ENCODE measurements at regions not wholly inside any gene's neighbourhood (a gene's known extent, or its start where the extent isn't known, plus 50 kb on each side); places are given as distances from the start of the nearest gene placed in this dataset.
A peak's percentile ranks its signal among the peaks of the same experiment; 100 is the strongest.

DNA sequence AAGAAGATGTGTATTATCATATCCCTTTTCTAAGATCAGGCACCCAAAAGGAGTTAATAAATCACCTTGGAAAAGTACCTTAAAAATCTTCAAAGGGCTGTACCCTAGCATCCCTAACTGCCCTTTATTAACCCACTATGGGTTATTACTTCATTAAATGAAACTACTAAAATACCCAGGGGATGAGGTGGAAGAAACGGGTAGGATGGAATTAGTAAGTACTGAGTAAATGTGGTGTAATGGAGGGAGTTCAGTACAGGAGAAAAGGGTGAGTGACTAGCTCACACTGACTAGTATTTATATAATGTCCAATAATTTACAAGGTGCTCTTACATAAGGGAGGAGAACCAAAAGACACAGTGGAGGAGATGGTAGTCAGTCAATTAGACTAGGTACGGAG lies 51.0 kb upstream of the RASGEF1B start:
- Mint-ChIP-seq H3K4me1 (peaks cover 26% of the 10 kb centered on the region), H3K36me3 (ENCODE audit: low read depth) (peaks cover under 1% of the 10 kb centered on the region), H3K27me3 (no peaks in the 10 kb centered on the region), H3K27ac (peak overlapping the region; percentile 13), H3K9me3 (peaks cover 12% of the 10 kb centered on the region), H3K4me3 (no peak overlapping the region)
- intact Hi-C loops (cut with micrococcal nuclease): no loop called here
- TF ChIP-seq, protein P1, sequence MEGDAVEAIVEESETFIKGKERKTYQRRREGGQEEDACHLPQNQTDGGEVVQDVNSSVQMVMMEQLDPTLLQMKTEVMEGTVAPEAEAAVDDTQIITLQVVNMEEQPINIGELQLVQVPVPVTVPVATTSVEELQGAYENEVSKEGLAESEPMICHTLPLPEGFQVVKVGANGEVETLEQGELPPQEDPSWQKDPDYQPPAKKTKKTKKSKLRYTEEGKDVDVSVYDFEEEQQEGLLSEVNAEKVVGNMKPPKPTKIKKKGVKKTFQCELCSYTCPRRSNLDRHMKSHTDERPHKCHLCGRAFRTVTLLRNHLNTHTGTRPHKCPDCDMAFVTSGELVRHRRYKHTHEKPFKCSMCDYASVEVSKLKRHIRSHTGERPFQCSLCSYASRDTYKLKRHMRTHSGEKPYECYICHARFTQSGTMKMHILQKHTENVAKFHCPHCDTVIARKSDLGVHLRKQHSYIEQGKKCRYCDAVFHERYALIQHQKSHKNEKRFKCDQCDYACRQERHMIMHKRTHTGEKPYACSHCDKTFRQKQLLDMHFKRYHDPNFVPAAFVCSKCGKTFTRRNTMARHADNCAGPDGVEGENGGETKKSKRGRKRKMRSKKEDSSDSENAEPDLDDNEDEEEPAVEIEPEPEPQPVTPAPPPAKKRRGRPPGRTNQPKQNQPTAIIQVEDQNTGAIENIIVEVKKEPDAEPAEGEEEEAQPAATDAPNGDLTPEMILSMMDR (IDR thresholded peaks at IDR 0.05): no peak
- POLR2A ChIA-PET: no interaction called here
- CTCF ChIA-PET: no interaction called here
- no peak for DNase-seq
- no peak for ATAC-seq (ENCODE audit: low read depth)

- DNase-seq: no peak
- no peak overlapping the region for H3K27ac Mint-ChIP-seq
- intact Hi-C loops (cut with micrococcal nuclease): loop anchor here (2.0 kb wide), 1 partner anchor 19 kb away; no protein-coding TSS in a partner anchor
- peaks cover 7% of the 10 kb centered on the region for H3K9me3 Mint-ChIP-seq
- H3K27me3 Mint-ChIP-seq: no peaks in the 10 kb centered on the region
- peaks cover 27% of the 10 kb centered on the region for H3K4me1 Mint-ChIP-seq
- ChIA-PET CTCF (no interaction called here), POLR2A (interaction anchor here (1.1 kb wide), 1 partner anchor 22 kb away, joined by 3 read pairs; no protein-coding TSS in a partner anchor)
- TF ChIP-seq, protein P1 (IDR thresholded peaks at IDR 0.05): no peak
- no peaks in the 10 kb centered on the region for H3K36me3 Mint-ChIP-seq (ENCODE audit: low read depth)
- ATAC-seq (ENCODE audit: low read depth): no peak
- no peak overlapping the region for H3K4me3 Mint-ChIP-seq
Measured at GRCh38 chr4:81521708-81522107, 50.0 kb upstream of the RASGEF1B start.
